Posterior vena cava (tissue), 2 donors: ENCODE measurements at regions not wholly inside any gene's neighbourhood (a gene's known extent, or its start where the extent isn't known, plus 50 kb on each side); places are given as distances from the start of the nearest gene placed in this dataset.
"Not testable (repeated sequence)": the region's sequence is repeated elsewhere in the genome, so short reads cannot be mapped to it uniquely, and the experiment has no call there.

Experiments
- DNase-seq: peaks from one replicate; pipeline ENCODE4 v3.0.0-alpha.2; 2020; ENCODE audit warnings: low spot score
- intact Hi-C, 2 donors: fragments of 100-400 bp; cut with DNase I; formaldehyde crosslinking; loops; one replicate each; pipeline versions ENCODE4 v1.14.1 to v1.14.2; 2022 to 2023
- donor health status: DM: yes; HTN: yes; CAD: no.
- donor health status: DM: yes; HTN: yes; CAD: no.

- DNase-seq, intact Hi-C loops: not testable (repeated sequence)
Observed at GRCh38 chr15:20629526-20629925, 87.9 kb upstream of the GOLGA6L6 start.

- intact Hi-C loops, DNase-seq: not testable (repeated sequence)
Observed at GRCh38 chr15:20628538-20628937, 86.9 kb upstream of the GOLGA6L6 start.

- DNase-seq, intact Hi-C loops: not testable (repeated sequence)
Observed at GRCh38 chr15:20625469-20625868, 83.9 kb upstream of the GOLGA6L6 start.

GRCh38 chr15:20624085-20624484 is 82.5 kb upstream of the GOLGA6L6 start:
- peak; percentile 34 for DNase-seq
- intact Hi-C loops = not testable (repeated sequence)

GRCh38 chr15:20622117-20622516 is 80.5 kb upstream of the GOLGA6L6 start:
- intact Hi-C loops, DNase-seq: not testable (repeated sequence)

- DNase-seq, intact Hi-C loops: not testable (repeated sequence)
Observed at GRCh38 chr15:20614549-20614948, 72.9 kb upstream of the GOLGA6L6 start.

GRCh38 chr15:20612796-20613195 is 71.2 kb upstream of the GOLGA6L6 start:
- intact Hi-C loops = not testable (repeated sequence)

GRCh38 chr15:20612356-20612755 is 70.8 kb upstream of the GOLGA6L6 start:
- intact Hi-C loops = not testable (repeated sequence)

More at GRCh38 chr15:20612796-20613195, 71.2 kb upstream of the GOLGA6L6 start:
- DNase-seq = not testable (repeated sequence)

GRCh38 chr15:20611667-20612290 is 70.2 kb upstream of the GOLGA6L6 start:
- intact Hi-C loops = not testable (repeated sequence)

More at GRCh38 chr15:20612356-20612755, 70.8 kb upstream of the GOLGA6L6 start:
- peak; percentile 62 for DNase-seq

GRCh38 chr15:20608179-20608578 is 66.6 kb upstream of the GOLGA6L6 start:
- DNase-seq = peak; percentile 53
- intact Hi-C loops = not testable (repeated sequence)

More at GRCh38 chr15:20611667-20612290, 70.2 kb upstream of the GOLGA6L6 start:
- DNase-seq = not testable (repeated sequence)

- peak; percentile 22 for DNase-seq
- intact Hi-C loops = not testable (repeated sequence)
Observed at GRCh38 chr15:20597245-20597644, 55.6 kb upstream of the GOLGA6L6 start.

GRCh38 chr15:20594219-20594618 is 52.6 kb upstream of the GOLGA6L6 start:
- intact Hi-C loops = not testable (repeated sequence)

GRCh38 chr15:20591936-20592335 is 50.3 kb upstream of the GOLGA6L6 start:
- DNase-seq, intact Hi-C loops: not testable (repeated sequence)

More at GRCh38 chr15:20594219-20594618, 52.6 kb upstream of the GOLGA6L6 start:
- DNase-seq = not testable (repeated sequence)
